Trophoblast cell (in vitro differentiated cells and primary cell): ENCODE measurements at regions not wholly inside any gene's neighbourhood (a gene's known extent, or its start where the extent isn't known, plus 50 kb on each side); places are given as distances from the start of the nearest gene placed in this dataset.

Source experiments
- DNase-seq, 2 donors: peaks; one replicate each; pipeline ENCODE4 v3.0.0-alpha.2; 2016
- H2AFZ ChIP-seq: 2 replicates; pipeline ENCODE4 v1.6.1; 2013; ENCODE audit warnings: low read length, moderate library complexity, mild to moderate bottlenecking; ENCODE audit not compliant: insufficient read depth, poor library complexity
- H2AK5ac ChIP-seq: 2 replicates; pipeline ENCODE4 v1.6.1; 2013; ENCODE audit warnings: mild to moderate bottlenecking, low read length
- H2BK120ac ChIP-seq: 2 replicates; pipeline ENCODE4 v1.6.1; 2013; ENCODE audit warnings: low read length, mild to moderate bottlenecking, moderate library complexity; ENCODE audit not compliant: insufficient read depth, poor library complexity
- H2BK12ac ChIP-seq: 2 replicates; pipeline ENCODE4 v1.6.1; 2013; ENCODE audit warnings: mild to moderate bottlenecking, low read length, moderate library complexity
- H2BK5ac ChIP-seq: 2 replicates; pipeline ENCODE4 v1.6.1; 2013; ENCODE audit warnings: low read length, low read depth, moderate library complexity, mild to moderate bottlenecking; ENCODE audit not compliant: poor library complexity
- H3K14ac ChIP-seq: 2 replicates; pipeline ENCODE4 v1.6.1; 2013; ENCODE audit warnings: mild to moderate bottlenecking, low read length
- H3K18ac ChIP-seq: 2 replicates; pipeline ENCODE4 v1.6.1; 2013; ENCODE audit warnings: mild to moderate bottlenecking, low read length
- H3K23ac ChIP-seq: 2 replicates; pipeline ENCODE4 v1.6.1; 2013; ENCODE audit warnings: low read length
- H3K27ac ChIP-seq: 2 replicates; pipeline ENCODE4 v1.5.1; 2013; ENCODE audit warnings: low read depth, mild to moderate bottlenecking, inconsistent platforms, low read length, moderate library complexity
- H3K27me3 ChIP-seq: 2 replicates; pipeline ENCODE4 v1.6.1; 2013; ENCODE audit warnings: inconsistent platforms, mild to moderate bottlenecking, low read length, moderate library complexity; ENCODE audit not compliant: insufficient read depth
- H3K36me3 ChIP-seq, 2 experiments: 1 replicate in 1 of 2; 2 replicates in 1 of 2; pipeline ENCODE4 v1.6.1; 2013; ENCODE audit warnings: low read length in 2 of 2, mild to moderate bottlenecking in 2 of 2, moderate library complexity in 1 of 2; ENCODE audit not compliant: insufficient read depth in 2 of 2, control insufficient read depth in 1 of 2
- H3K4ac ChIP-seq: 2 replicates; pipeline ENCODE4 v1.6.1; 2013; ENCODE audit warnings: low read depth, mild to moderate bottlenecking, low read length, moderate library complexity
- H3K4me1 ChIP-seq, 2 experiments: 1 replicate in 1 of 2; 2 replicates in 1 of 2; pipeline ENCODE4 v1.6.1; 2013; ENCODE audit warnings: low read length in 2 of 2, mild to moderate bottlenecking in 2 of 2, moderate library complexity in 1 of 2; ENCODE audit not compliant: insufficient read depth in 2 of 2, control insufficient read depth in 1 of 2
- H3K4me2 ChIP-seq: 2 replicates; pipeline ENCODE4 v1.6.1; 2013; ENCODE audit warnings: inconsistent platforms, mild to moderate bottlenecking, low read length, moderate library complexity
- H3K4me3 ChIP-seq: 2 replicates; pipeline ENCODE4 v1.5.1; 2013; ENCODE audit warnings: mild to moderate bottlenecking, low read depth, low read length, inconsistent platforms
- H3K79me1 ChIP-seq: one replicate; pipeline ENCODE4 v1.6.1; 2013; ENCODE audit warnings: low read length
- H3K79me2 ChIP-seq: 2 replicates; pipeline ENCODE4 v1.6.1; 2013; ENCODE audit warnings: low read length, mild to moderate bottlenecking; ENCODE audit not compliant: control insufficient read depth, insufficient read depth, poor library complexity
- H3K9ac ChIP-seq: 2 replicates; pipeline ENCODE4 v1.6.1; 2013; ENCODE audit warnings: mild to moderate bottlenecking, low read length
- H3K9me3 ChIP-seq: 2 replicates; pipeline ENCODE4 v1.6.1; 2013; ENCODE audit warnings: low read depth, mild to moderate bottlenecking, control low read depth, inconsistent platforms, low read length; ENCODE audit not compliant: insufficient read depth
- H4K12ac ChIP-seq: 2 replicates; pipeline ENCODE4 v1.6.1; 2013; ENCODE audit warnings: low read depth, mild to moderate bottlenecking, low read length, moderate library complexity
- H4K8ac ChIP-seq: 2 replicates; pipeline ENCODE4 v1.6.1; 2013; ENCODE audit warnings: low read depth, mild to moderate bottlenecking, low read length, moderate library complexity
- H4K91ac ChIP-seq: one replicate; pipeline ENCODE4 v1.6.1; 2013; ENCODE audit warnings: low read depth, mild to moderate bottlenecking, low read length, moderate library complexity
- WGBS: extraction: QIAGEN DNeasy Blood & Tissue Kit; methylation state at CpG from one replicate; pipeline ENCODE4 v1.1.7; 2013; ENCODE audit warnings: missing lambda C conversion rate; ENCODE audit not compliant: insufficient read length, insufficient coverage; ENCODE audit errors: extremely low coverage; 5-methylcytosine and 5-hydroxymethylcytosine counted together

- Histone ChIP-seq H3K23ac (no peak overlapping the region), H2BK12ac (no peak overlapping the region), H3K79me1 (no peaks in the 10 kb centered on the region), H3K36me3 (no peaks in the 10 kb centered on the region), H2AFZ (no peak overlapping the region), H3K9ac (no peak overlapping the region), H3K14ac (no peak overlapping the region), H2BK120ac (no peak overlapping the region), H2BK5ac (no peak overlapping the region), H3K79me2 (no peaks in the 10 kb centered on the region), H4K8ac (no peak overlapping the region), H3K27ac (no peak overlapping the region), H4K91ac (no peak overlapping the region), H3K18ac (no peak overlapping the region), H3K4me3 (no peak overlapping the region), H3K4me1 (no peaks in the 10 kb centered on the region), H4K12ac (no peak overlapping the region), H3K27me3 (no peaks in the 10 kb centered on the region), H3K4me2 (no peak overlapping the region), H3K9me3 (peaks cover 2% of the 10 kb centered on the region), H3K4ac (no peak overlapping the region), H2AK5ac (no peak overlapping the region)
- no CpG with 5 or more reads among the region's 4 CpGs for WGBS
- DNase-seq: no peak
These were observed 92.8 kb downstream of the TRIB2 start for GRCh38 chr2:12809526-12809925.

- Histone ChIP-seq H3K14ac (no peak overlapping the region), H3K27me3 (no peaks in the 10 kb centered on the region), H3K27ac (no peak overlapping the region), H4K91ac (no peak overlapping the region), H2BK5ac (no peak overlapping the region), H3K4ac (no peak overlapping the region), H4K12ac (no peak overlapping the region), H3K79me2 (no peaks in the 10 kb centered on the region), H3K4me3 (no peak overlapping the region), H3K18ac (no peak overlapping the region), H3K4me2 (no peak overlapping the region), H3K23ac (no peak overlapping the region), H2BK120ac (no peak overlapping the region), H2BK12ac (no peak overlapping the region), H2AK5ac (no peak overlapping the region), H3K9ac (no peak overlapping the region), H2AFZ (no peak overlapping the region), H3K79me1 (no peaks in the 10 kb centered on the region), H3K4me1 (no peaks in the 10 kb centered on the region), H3K36me3 (no peaks in the 10 kb centered on the region), H3K9me3 (peaks cover 2% of the 10 kb centered on the region), H4K8ac (no peak overlapping the region)
- DNase-seq: no peak
These were observed 95.2 kb downstream of the TRIB2 start for GRCh38 chr2:12811916-12812315.

- Histone ChIP-seq H3K9ac (no peak overlapping the region), H3K14ac (no peak overlapping the region), H3K23ac (no peak overlapping the region), H4K8ac (no peak overlapping the region), H3K36me3 (no peaks in the 10 kb centered on the region), H3K9me3 (peaks cover 2% of the 10 kb centered on the region), H3K79me2 (no peaks in the 10 kb centered on the region), H4K12ac (no peak overlapping the region), H3K27me3 (no peaks in the 10 kb centered on the region), H3K27ac (no peak overlapping the region), H3K4me2 (no peak overlapping the region), H2AFZ (no peak overlapping the region), H3K4ac (no peak overlapping the region), H2AK5ac (no peak overlapping the region), H3K79me1 (no peaks in the 10 kb centered on the region), H2BK5ac (no peak overlapping the region), H3K4me3 (no peak overlapping the region), H2BK120ac (no peak overlapping the region), H3K18ac (no peak overlapping the region), H2BK12ac (no peak overlapping the region), H4K91ac (no peak overlapping the region), H3K4me1 (no peaks in the 10 kb centered on the region)
- DNase-seq: no peak
These were observed 96.4 kb downstream of the TRIB2 start for GRCh38 chr2:12813166-12813565.

GRCh38 chr2:12816379-12817306 lies 99.9 kb downstream of the TRIB2 start:
- WGBS: no CpG with 5 or more reads among the region's 4 CpGs
- Histone ChIP-seq H2BK120ac (no peak overlapping the region), H2AK5ac (no peak overlapping the region), H3K4me3 (no peak overlapping the region), H3K9me3 (no peaks in the 10 kb centered on the region), H3K36me3 (no peaks in the 10 kb centered on the region), H3K18ac (no peak overlapping the region), H3K14ac (no peak overlapping the region), H2BK12ac (no peak overlapping the region), H4K91ac (no peak overlapping the region), H3K79me2 (no peaks in the 10 kb centered on the region), H3K27me3 (no peaks in the 10 kb centered on the region), H3K27ac (no peak overlapping the region), H3K23ac (no peak overlapping the region), H4K8ac (no peak overlapping the region), H3K79me1 (no peaks in the 10 kb centered on the region), H4K12ac (no peak overlapping the region), H2AFZ (no peak overlapping the region), H2BK5ac (no peak overlapping the region), H3K4me2 (no peak overlapping the region), H3K9ac (no peak overlapping the region), H3K4ac (no peak overlapping the region), H3K4me1 (no peaks in the 10 kb centered on the region)
- DNase-seq: peak in 1 of 2 donors; percentile 8
